HepG2 (cell line): ENCODE measurements at regions not wholly inside any gene's neighbourhood (a gene's known extent, or its start where the extent isn't known, plus 50 kb on each side); places are given as distances from the start of the nearest gene placed in this dataset.

Experiments used
- ATF1 ChIP-seq: IDR thresholded peaks from 2 replicates; pipeline ENCODE4 v1.6.1; 2016; ENCODE audit warnings: mild to moderate bottlenecking, control low read depth
- CTCF ChIP-seq: sonication (generic); formaldehyde crosslinking; IDR thresholded peaks from 2 replicates; pipeline ENCODE4 v1.5.0; 2020; ENCODE audit warnings: mild to moderate bottlenecking, missing genetic modification reagents, moderate library complexity
- JUND ChIP-seq: sonication (generic); formaldehyde crosslinking; IDR thresholded peaks from 2 replicates; pipeline ENCODE4 v1.8.0; 2022; ENCODE audit warnings: mild to moderate bottlenecking, missing genetic modification reagents
- NFYB ChIP-seq: sonication (generic); formaldehyde crosslinking; IDR thresholded peaks from 2 replicates; pipeline ENCODE4 v1.4.0; 2020; ENCODE audit warnings: missing genetic modification reagents
- ZNF614 ChIP-seq: IDR thresholded peaks from 2 replicates; pipeline ENCODE4 v1.6.1; 2018; ENCODE audit warnings: missing biosample characterization, missing genetic modification reagents, inconsistent platforms, borderline replicate concordance

GRCh38 chr3:107907996-107908395 lies 182.8 kb downstream of the CD47 start:
- no peak for TF ChIP-seq ATF1
- no peak for TF ChIP-seq JUND (CRISPR knock-in tag)
- no peak for TF ChIP-seq NFYB (CRISPR knock-in tag)
- TF ChIP-seq ZNF614 (CRISPR knock-in tag): no peak
- no peak for TF ChIP-seq CTCF (CRISPR knock-in tag)
